ENCODE measurements at regions not wholly inside any gene's neighbourhood (a gene's known extent, or its start where the extent isn't known, plus 50 kb on each side); places are given as distances from the start of the nearest gene placed in this dataset.
A peak's percentile ranks its signal among the peaks of the same experiment; 100 is the strongest.
"Not testable (repeated sequence)": the region's sequence is repeated elsewhere in the genome, so short reads cannot be mapped to it uniquely, and the experiment has no call there.

- no peak for TF ChIP-seq CTCF (conservative IDR thresholded peaks at IDR 0.05)
- Mint-ChIP-seq H3K4me1 (peaks cover 4 to 16% of the 10 kb centered on the region in 2 experiments), H3K36me3 (ENCODE audit: insufficient read depth in 1 of 3, low read depth in 3 of 3) (no peaks in the 10 kb centered on the region; a peak in 3 of 7 replicates), H3K4me3 (no peak overlapping the region), H3K9me3 (peaks cover 6 to 8% of the 10 kb centered on the region in 2 experiments; a peak in 3 of 5 replicates), H3K27me3 (ENCODE audit: low read depth) (peaks cover 11% of the 10 kb centered on the region), H3K27ac (no peak overlapping the region)
- H3K4me2 ChIP-seq (ENCODE audit: insufficient read depth, insufficient read length, low read length): no peak overlapping the region
- no peaks in the 10 kb centered on the region for H3K27me3 ChIP-seq (ENCODE audit: insufficient read depth, low read length)
- H3K27ac ChIP-seq (ENCODE audit: insufficient read length, low read depth, low read length): no peak overlapping the region
- H2BK15ac ChIP-seq (ENCODE audit: low read depth, low read length): no peak overlapping the region
- no peak for DNase-seq
- H3K23ac ChIP-seq (ENCODE audit: insufficient read length, low read depth, low read length): no peak overlapping the region
- H2AK5ac ChIP-seq (ENCODE audit: insufficient read length, low read length): no peak overlapping the region
- H4K5ac ChIP-seq (ENCODE audit: insufficient read length, low read depth, low read length): no peak overlapping the region
- no peak overlapping the region for H4K8ac ChIP-seq (replicated peaks; ENCODE audit: insufficient read length, low read depth, low read length)
- no peak overlapping the region for H2BK5ac ChIP-seq (ENCODE audit: insufficient read length, low read length)
- no peaks in the 10 kb centered on the region for H3K9me3 ChIP-seq (ENCODE audit: control insufficient read depth, low read depth, low read length)
- no peak overlapping the region for H4K91ac ChIP-seq (ENCODE audit: insufficient read length, low read depth, low read length)
- no peak overlapping the region for H3T11ph ChIP-seq (ENCODE audit: low read length)
- no peaks in the 10 kb centered on the region for H3K4me1 ChIP-seq (ENCODE audit: insufficient read depth, low read length)
- no peak overlapping the region for H3K9ac ChIP-seq (ENCODE audit: extremely low read depth, insufficient read length, low read length)
- H4K20me1 ChIP-seq (ENCODE audit: control insufficient read depth, insufficient read depth, insufficient read length): no peaks in the 10 kb centered on the region
- no peaks in the 10 kb centered on the region for H3K79me2 ChIP-seq (ENCODE audit: insufficient read depth, low read length)
- no peak overlapping the region for H3K4ac ChIP-seq (ENCODE audit: low read depth, low read length)
- H3K23me2 ChIP-seq (ENCODE audit: insufficient read length, low read depth, low read length, poor library complexity, severe bottlenecking): no peaks in the 10 kb centered on the region
- no peak overlapping the region for H2BK12ac ChIP-seq (ENCODE audit: insufficient read length, low read depth, low read length)
- H3K18ac ChIP-seq (ENCODE audit: insufficient read length, low read depth, low read length): no peak overlapping the region
- WGBS (ENCODE audit: extremely low coverage, insufficient read length, low lambda C conversion rate): no CpG with 5 or more reads among the region's 3 CpGs
- no peak overlapping the region for H2BK20ac ChIP-seq (ENCODE audit: low read depth, low read length, poor library complexity, severe bottlenecking)
- no peaks in the 10 kb centered on the region for H3K79me1 ChIP-seq (ENCODE audit: insufficient read depth, low read depth, low read length, poor library complexity, severe bottlenecking)
- H2AFZ ChIP-seq (ENCODE audit: low read length): no peak overlapping the region
- H3K56ac ChIP-seq (ENCODE audit: insufficient read length, low read depth, low read length): no peak overlapping the region
- no peak overlapping the region for H2BK120ac ChIP-seq (ENCODE audit: low read depth, low read length, poor library complexity, severe bottlenecking)
- H3K14ac ChIP-seq (ENCODE audit: insufficient read depth, low read length): no peak overlapping the region
Observed at GRCh38 chr6:5832668-5833067, 174.1 kb downstream of the NRN1 start.

GRCh38 chr6:5831219-5831862, 175.4 kb downstream of the NRN1 start:
- H3K4ac ChIP-seq (ENCODE audit: low read depth, low read length); H3K27ac ChIP-seq (ENCODE audit: insufficient read length, low read depth, low read length); H3K9ac ChIP-seq (ENCODE audit: extremely low read depth, insufficient read length, low read length); H3K27me3 Mint-ChIP-seq (ENCODE audit: low read depth); H3K9me3 ChIP-seq (ENCODE audit: control insufficient read depth, low read depth, low read length); H3K9me3 Mint-ChIP-seq; H2BK15ac ChIP-seq (ENCODE audit: low read depth, low read length); H3K79me2 ChIP-seq (ENCODE audit: insufficient read depth, low read length); H3K23ac ChIP-seq (ENCODE audit: insufficient read length, low read depth, low read length); H3K14ac ChIP-seq (ENCODE audit: insufficient read depth, low read length); H3K4me2 ChIP-seq (ENCODE audit: insufficient read depth, insufficient read length, low read length); H3K4me1 ChIP-seq (ENCODE audit: insufficient read depth, low read length); H4K8ac ChIP-seq (replicated peaks; ENCODE audit: insufficient read length, low read depth, low read length); H3K56ac ChIP-seq (ENCODE audit: insufficient read length, low read depth, low read length); H3K18ac ChIP-seq (ENCODE audit: insufficient read length, low read depth, low read length); H2BK20ac ChIP-seq (ENCODE audit: low read depth, low read length, poor library complexity, severe bottlenecking); H3K36me3 Mint-ChIP-seq (ENCODE audit: insufficient read depth in 1 of 3, low read depth in 3 of 3); H4K91ac ChIP-seq (ENCODE audit: insufficient read length, low read depth, low read length); H2BK5ac ChIP-seq (ENCODE audit: insufficient read length, low read length); H3T11ph ChIP-seq (ENCODE audit: low read length); H2AK5ac ChIP-seq (ENCODE audit: insufficient read length, low read length); H2AFZ ChIP-seq (ENCODE audit: low read length); H2BK120ac ChIP-seq (ENCODE audit: low read depth, low read length, poor library complexity, severe bottlenecking); H4K20me1 ChIP-seq (ENCODE audit: control insufficient read depth, insufficient read depth, insufficient read length); H3K27me3 ChIP-seq (ENCODE audit: insufficient read depth, low read length); DNase-seq; H3K4me3 Mint-ChIP-seq; H3K23me2 ChIP-seq (ENCODE audit: insufficient read length, low read depth, low read length, poor library complexity, severe bottlenecking); H2BK12ac ChIP-seq (ENCODE audit: insufficient read length, low read depth, low read length); H3K79me1 ChIP-seq (ENCODE audit: insufficient read depth, low read depth, low read length, poor library complexity, severe bottlenecking); H4K5ac ChIP-seq (ENCODE audit: insufficient read length, low read depth, low read length): not testable (repeated sequence)
- peak overlapping the region in 1 of 3 experiments; percentile 12; a peak in 1 of 7 replicates for H3K27ac Mint-ChIP-seq
- no CpG with 5 or more reads among the region's 8 CpGs for WGBS (ENCODE audit: extremely low coverage, insufficient read length, low lambda C conversion rate)
- H3K4me1 Mint-ChIP-seq: peaks cover 4 to 21% of the 10 kb centered on the region in 2 experiments
